Effector memory CD4-positive, alpha-beta T cell (primary cell): ENCODE measurements at regions not wholly inside any gene's neighbourhood (a gene's known extent, or its start where the extent isn't known, plus 50 kb on each side); places are given as distances from the start of the nearest gene placed in this dataset.

Experiments used
- DNase-seq, 3 donors: peaks; one replicate each; pipeline ENCODE4 v3.0.0-alpha.2; 2020
- H3K27ac ChIP-seq: 2 replicates; pipeline ENCODE4 v1.7.0; 2013; ENCODE audit warnings: mild to moderate bottlenecking, low read length, moderate library complexity; ENCODE audit not compliant: insufficient read depth, poor library complexity, severe bottlenecking
- H3K27me3 ChIP-seq: replicated peaks from 2 replicates; pipeline ENCODE4 v1.7.0; 2013; ENCODE audit warnings: mild to moderate bottlenecking, low read length; ENCODE audit not compliant: insufficient read depth, control insufficient read depth, poor library complexity, severe bottlenecking
- H3K36me3 ChIP-seq: 2 replicates; pipeline ENCODE4 v1.7.0; 2013; ENCODE audit warnings: mild to moderate bottlenecking, low read length, moderate library complexity; ENCODE audit not compliant: control insufficient read depth, insufficient read depth
- H3K4me1 ChIP-seq: 2 replicates; pipeline ENCODE4 v1.7.0; 2013; ENCODE audit warnings: low read length, mild to moderate bottlenecking; ENCODE audit not compliant: control insufficient read depth, insufficient read depth, poor library complexity, severe bottlenecking
- H3K4me3 ChIP-seq: 2 replicates; pipeline ENCODE4 v1.7.0; 2013; ENCODE audit warnings: low read length, low read depth, mild to moderate bottlenecking; ENCODE audit not compliant: insufficient read depth, poor library complexity, severe bottlenecking
- H3K9me3 ChIP-seq: 2 replicates; pipeline ENCODE4 v1.7.0; 2013; ENCODE audit warnings: mild to moderate bottlenecking, low read length, moderate library complexity; ENCODE audit not compliant: control insufficient read depth

DNA sequence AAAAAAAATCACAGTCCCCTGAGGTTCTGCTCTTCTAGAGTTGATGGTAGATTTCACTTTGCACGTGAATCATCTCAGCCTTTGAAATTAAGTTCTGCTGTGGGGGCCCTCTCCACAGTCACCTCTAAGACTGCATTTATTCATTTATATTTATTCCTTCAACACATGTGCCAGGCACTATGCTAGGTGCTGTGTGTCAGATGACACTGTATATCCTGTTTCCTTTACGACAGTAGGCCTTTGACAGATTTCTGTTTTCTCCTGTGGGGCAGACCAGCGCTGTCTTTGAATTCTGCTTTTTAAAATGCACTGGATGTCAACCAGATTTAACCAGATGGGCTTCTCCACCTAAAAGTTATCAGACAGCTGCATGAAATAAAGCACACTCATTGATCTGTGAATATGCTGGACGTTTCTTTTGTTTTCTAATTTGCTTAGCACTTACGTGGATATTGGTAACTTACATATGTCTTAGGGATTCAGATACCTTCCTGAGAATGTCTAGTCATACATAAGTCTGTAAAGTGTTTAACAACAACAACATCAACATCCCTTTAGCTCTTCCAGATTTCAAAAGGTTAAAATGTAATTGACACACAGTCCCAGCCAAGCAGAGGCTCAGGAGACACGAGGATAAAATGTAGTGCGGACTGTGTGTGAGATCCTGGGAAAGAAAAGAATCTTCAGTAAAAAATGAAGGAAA, 525.5 kb upstream of the MCTP2 start:
- Histone ChIP-seq H3K4me3 (no peak overlapping the region), H3K27ac (no peak overlapping the region), H3K36me3 (no peaks in the 10 kb centered on the region), H3K27me3 (no peaks in the 10 kb centered on the region), H3K9me3 (no peaks in the 10 kb centered on the region), H3K4me1 (no peaks in the 10 kb centered on the region)
- no peak for DNase-seq

DNA sequence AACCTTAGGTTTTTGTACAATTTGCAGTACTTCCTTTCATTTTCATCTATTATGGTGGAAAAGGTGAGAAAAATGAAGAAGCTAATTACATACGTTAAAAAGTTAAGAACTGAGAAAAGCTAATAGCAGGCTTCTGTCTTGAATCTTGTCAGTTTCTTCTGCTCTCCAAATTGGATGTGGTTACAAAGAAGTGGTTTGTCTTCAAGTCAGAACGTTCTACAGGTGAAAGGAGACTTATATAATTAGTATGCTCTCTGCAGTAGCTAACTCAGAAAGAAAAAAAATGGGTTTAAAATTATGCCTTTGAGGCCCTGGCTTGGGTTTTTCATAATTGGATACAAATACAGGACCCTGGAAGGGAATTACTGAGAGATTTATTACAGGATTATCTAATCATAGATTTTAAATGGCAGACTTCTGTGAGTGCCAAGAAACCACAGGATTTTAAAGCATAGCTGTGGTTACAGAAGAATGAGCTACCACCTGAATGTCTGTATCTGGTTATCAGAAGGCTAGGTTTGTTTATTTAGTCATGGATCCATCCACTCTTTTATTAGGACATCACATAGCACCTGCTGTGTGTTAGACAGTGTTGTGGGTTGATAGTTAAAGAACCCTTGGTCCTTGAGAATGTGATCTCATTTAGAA, 528.1 kb upstream of the MCTP2 start:
- Histone ChIP-seq H3K27me3 (no peaks in the 10 kb centered on the region), H3K9me3 (no peaks in the 10 kb centered on the region), H3K4me1 (no peaks in the 10 kb centered on the region), H3K36me3 (no peaks in the 10 kb centered on the region), H3K4me3 (no peak overlapping the region), H3K27ac (no peak overlapping the region)
- DNase-seq, result no peak

DNA sequence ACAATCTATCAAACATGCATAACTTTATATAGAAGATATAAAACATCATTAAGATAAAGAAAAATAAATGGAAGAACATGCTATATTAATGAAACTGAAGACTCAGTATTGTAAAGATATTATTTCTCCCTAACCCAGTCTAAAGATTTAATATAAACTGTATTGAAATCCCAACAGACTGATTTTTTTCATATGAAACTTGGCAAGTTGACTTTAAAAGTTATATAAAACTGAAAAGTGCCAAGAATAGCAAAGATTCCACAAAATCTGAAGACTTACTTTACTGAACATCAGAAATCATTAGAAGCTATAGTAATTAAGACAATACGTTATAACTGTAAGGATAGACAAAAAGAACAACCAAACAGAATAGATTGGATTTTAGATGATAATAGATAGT, 531.3 kb upstream of the MCTP2 start:
- H3K27ac ChIP-seq, result no peak overlapping the region
- H3K4me3 ChIP-seq, result no peak overlapping the region
- no peaks in the 10 kb centered on the region for H3K27me3 ChIP-seq
- H3K36me3 ChIP-seq, result no peaks in the 10 kb centered on the region
- no peaks in the 10 kb centered on the region for H3K4me1 ChIP-seq
- no peak for DNase-seq
- no peaks in the 10 kb centered on the region for H3K9me3 ChIP-seq

DNA sequence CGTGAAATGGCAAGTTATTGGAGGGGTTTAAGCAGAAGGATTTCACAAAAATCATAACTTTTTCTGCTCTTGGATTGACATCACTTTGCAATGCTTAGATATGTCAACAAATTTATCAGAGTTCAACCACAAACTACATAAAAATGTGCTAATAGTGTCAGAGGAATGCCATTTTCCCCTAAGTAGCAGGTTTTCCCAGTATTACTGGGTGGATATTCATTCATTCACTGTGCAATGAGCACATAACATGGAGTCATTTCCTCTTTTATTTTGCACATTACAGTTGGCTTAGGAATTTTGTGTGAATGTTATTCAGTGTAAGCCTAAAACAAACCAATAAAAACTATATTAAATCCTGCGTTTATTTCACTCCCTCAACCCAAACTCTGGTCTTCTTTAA, 537.3 kb upstream of the MCTP2 start:
- Histone ChIP-seq H3K9me3 (no peaks in the 10 kb centered on the region), H3K36me3 (no peaks in the 10 kb centered on the region), H3K4me1 (no peaks in the 10 kb centered on the region), H3K27ac (no peak overlapping the region), H3K4me3 (no peak overlapping the region), H3K27me3 (no peaks in the 10 kb centered on the region)
- DNase-seq, result no peak

DNA sequence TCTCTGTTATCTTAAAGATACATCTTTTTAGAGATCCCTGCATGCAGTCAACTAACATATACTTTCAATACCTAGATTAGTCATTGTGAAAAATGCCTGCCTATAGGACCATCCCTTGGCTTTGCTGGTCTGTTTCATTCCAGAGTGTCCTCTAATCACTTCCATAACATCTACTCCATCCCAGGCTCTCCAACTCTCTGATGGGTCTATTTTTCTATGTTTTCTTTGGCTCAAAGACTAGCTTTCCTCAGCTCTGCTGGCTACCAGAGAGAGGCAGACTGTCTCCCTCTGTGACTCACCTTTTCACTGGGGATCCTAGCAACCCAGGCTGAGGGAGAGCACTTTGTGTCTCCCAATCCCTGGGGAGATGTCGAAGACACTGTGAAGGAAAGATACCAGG, 547.7 kb upstream of the MCTP2 start:
- Histone ChIP-seq H3K27ac (no peak overlapping the region), H3K36me3 (no peaks in the 10 kb centered on the region), H3K9me3 (peaks cover 5% of the 10 kb centered on the region), H3K4me1 (no peaks in the 10 kb centered on the region), H3K4me3 (no peak overlapping the region), H3K27me3 (no peaks in the 10 kb centered on the region)
- no peak for DNase-seq

DNA sequence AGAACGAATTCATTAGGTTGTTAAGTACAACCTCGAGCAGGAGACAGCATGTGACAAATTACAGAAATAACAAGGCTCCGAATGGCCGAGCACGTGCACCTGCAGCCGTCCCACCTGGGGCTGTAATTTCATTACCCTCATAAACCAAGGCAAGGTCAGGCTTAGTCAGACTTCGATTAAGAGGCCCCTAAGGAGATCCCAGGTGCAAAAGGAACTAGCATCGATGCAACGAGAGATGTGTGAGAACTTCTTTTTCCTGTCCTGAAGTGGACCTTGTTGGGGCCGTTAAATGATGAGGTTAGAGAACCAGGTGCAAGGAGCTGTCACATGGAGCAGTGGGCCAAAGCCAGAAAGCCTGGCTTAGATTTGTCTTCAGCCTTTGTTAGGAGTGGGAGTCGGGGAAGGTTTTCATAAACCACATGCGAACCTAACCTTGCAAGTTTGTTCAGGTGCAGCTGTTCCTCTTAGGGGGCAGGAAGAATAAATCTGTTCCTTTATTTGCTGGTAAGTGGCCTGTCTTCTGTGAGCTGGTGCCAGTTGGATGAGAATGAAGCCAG, 559.9 kb upstream of the MCTP2 start:
- H3K27ac ChIP-seq, result no peak overlapping the region
- no peak for DNase-seq
- H3K9me3 ChIP-seq, result no peaks in the 10 kb centered on the region
- no peaks in the 10 kb centered on the region for H3K27me3 ChIP-seq
- H3K4me1 ChIP-seq, result no peaks in the 10 kb centered on the region
- no peaks in the 10 kb centered on the region for H3K36me3 ChIP-seq
- H3K4me3 ChIP-seq, result no peak overlapping the region

DNA sequence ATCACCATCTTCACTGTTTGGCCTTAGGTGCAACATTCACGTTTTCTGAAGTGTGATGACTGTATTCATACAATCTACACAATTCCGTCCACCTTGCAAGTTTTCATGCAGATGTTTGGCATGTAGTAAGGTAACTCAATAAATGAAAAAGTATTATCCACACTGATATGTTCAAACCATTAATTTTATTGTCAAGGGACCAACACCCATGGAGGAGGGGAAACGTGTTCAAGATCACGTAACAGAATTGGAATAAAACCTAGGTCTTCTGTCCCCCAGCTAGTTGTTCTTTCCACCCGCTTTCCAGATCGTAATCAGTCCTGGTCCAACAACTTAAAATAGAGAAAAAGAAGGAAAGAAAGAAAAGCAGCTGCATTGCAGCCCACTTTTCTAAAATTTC, 560.4 kb upstream of the MCTP2 start:
- Histone ChIP-seq H3K36me3 (no peaks in the 10 kb centered on the region), H3K4me3 (no peak overlapping the region), H3K27me3 (no peaks in the 10 kb centered on the region), H3K9me3 (no peaks in the 10 kb centered on the region), H3K4me1 (no peaks in the 10 kb centered on the region), H3K27ac (no peak overlapping the region)
- DNase-seq, result no peak

DNA sequence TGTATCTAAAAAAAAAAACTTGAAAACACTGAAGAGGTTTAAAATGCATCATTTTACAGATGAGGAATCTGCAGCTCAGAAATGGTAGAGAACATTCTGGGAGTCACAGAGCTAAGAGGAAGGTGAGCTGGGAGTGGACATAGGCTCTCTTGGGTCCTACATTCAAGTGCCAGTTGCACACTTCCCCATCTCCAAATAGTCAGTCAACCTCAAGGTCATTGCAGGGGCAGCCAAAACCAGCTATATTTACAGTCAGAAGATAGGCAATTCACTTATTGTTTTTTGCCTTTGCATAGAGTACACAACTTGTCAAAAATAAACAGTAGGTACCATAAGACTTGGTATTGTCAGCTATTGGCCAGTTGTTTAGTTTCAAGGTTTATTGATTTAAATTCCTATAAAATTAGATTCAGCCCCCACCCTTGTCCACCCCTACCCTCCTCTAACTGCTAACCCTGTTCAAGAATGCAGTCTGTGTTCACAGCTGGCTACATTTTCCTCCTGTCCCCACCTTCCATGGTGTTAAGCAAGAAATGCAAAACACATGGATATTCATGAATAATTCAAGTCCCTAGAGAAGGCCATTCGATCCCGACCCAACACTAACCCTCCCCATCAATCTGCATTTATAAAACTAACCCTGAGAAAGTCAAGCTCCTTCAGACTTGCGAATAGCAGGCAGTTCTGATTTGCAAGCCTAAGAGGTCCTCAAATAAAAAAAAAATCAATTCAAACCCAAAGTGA, 567.0 kb upstream of the MCTP2 start:
- no peaks in the 10 kb centered on the region for H3K27me3 ChIP-seq
- H3K4me1 ChIP-seq, result no peaks in the 10 kb centered on the region
- H3K4me3 ChIP-seq, result no peak overlapping the region
- no peak for DNase-seq
- H3K36me3 ChIP-seq, result no peaks in the 10 kb centered on the region
- H3K27ac ChIP-seq, result no peak overlapping the region
- no peaks in the 10 kb centered on the region for H3K9me3 ChIP-seq

DNA sequence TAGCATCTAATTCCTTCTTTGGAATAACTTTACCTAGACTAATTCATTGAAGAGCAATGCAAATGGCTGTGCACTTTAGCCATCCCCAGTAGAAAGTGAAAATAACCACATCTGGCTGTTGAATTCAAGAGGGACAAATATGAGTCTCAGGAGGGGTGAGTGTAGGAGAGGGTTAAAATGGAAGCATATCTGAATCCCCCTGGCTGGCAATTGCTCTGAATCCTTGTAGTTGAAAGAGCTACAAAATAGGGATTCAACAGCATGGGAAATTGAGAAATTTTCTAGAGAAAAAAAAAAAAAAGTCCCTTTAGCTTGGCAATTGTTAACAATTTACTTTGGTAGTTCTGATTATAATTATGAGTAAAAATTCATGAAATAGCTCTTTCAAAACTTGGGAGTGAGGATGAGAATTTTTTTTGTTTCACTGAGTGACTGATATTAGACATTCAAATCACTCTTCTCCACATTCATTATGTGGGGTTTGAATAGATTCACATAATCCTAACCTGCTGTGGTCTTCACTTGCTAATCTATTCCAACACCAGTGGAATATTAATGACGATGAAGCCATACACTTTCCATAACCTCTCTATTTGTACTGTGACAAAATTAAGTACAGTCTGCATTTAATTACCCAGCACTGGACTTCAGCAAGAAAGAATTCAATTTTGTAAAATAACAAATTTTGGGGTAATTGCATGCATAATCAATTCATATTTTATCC, 569.0 kb upstream of the MCTP2 start:
- no peak for DNase-seq
- Histone ChIP-seq H3K27me3 (no peaks in the 10 kb centered on the region), H3K9me3 (no peaks in the 10 kb centered on the region), H3K4me3 (no peak overlapping the region), H3K27ac (no peak overlapping the region), H3K4me1 (no peaks in the 10 kb centered on the region), H3K36me3 (no peaks in the 10 kb centered on the region)
